HG02938 (cell line): ENCODE measurements at regions not wholly inside any gene's neighbourhood (a gene's known extent, or its start where the extent isn't known, plus 50 kb on each side); places are given as distances from the start of the nearest gene placed in this dataset.
"Not testable (repeated sequence)": the region's sequence is repeated elsewhere in the genome, so short reads cannot be mapped to it uniquely, and the experiment has no call there.

Experiments used
- ATAC-seq: cut with Tn5 transposase; IDR thresholded peaks from one replicate; pipeline ENCODE4 v1.9.1; 2021; ENCODE audit warnings: mild to moderate bottlenecking, moderate library complexity; ENCODE audit not compliant: unreplicated experiment

GRCh38 chr16:29297809-29298177 is 108.7 kb downstream of the NPIPB11 start:
- ATAC-seq = not testable (repeated sequence)

GRCh38 chr16:29297144-29297808 is 109.2 kb downstream of the NPIPB11 start:
- ATAC-seq = not testable (repeated sequence)

- ATAC-seq = not testable (repeated sequence)
These were observed 110.3 kb downstream of the NPIPB11 start for GRCh38 chr16:29296176-29296575.

GRCh38 chr16:29294951-29295795 is 111.3 kb downstream of the NPIPB11 start:
- not testable (repeated sequence) for ATAC-seq

GRCh38 chr16:29294400-29294933 is 112.0 kb downstream of the NPIPB11 start:
- not testable (repeated sequence) for ATAC-seq

- not testable (repeated sequence) for ATAC-seq
These were observed 113.0 kb downstream of the NPIPB11 start for GRCh38 chr16:29293545-29293944.

- not testable (repeated sequence) for ATAC-seq
These were observed 113.5 kb downstream of the NPIPB11 start for GRCh38 chr16:29292952-29293471.

GRCh38 chr16:29291329-29292271 is 114.9 kb downstream of the NPIPB11 start:
- ATAC-seq = peak; percentile 23

GRCh38 chr16:29290631-29291247 is 115.8 kb downstream of the NPIPB11 start:
- ATAC-seq = peak; percentile 50

GRCh38 chr16:29289516-29290239 is 116.8 kb downstream of the NPIPB11 start:
- not testable (repeated sequence) for ATAC-seq

- ATAC-seq = not testable (repeated sequence)
These were observed 117.6 kb downstream of the NPIPB11 start for GRCh38 chr16:29288711-29289474.

- ATAC-seq = not testable (repeated sequence)
These were observed 118.5 kb downstream of the NPIPB11 start for GRCh38 chr16:29287871-29288535.

GRCh38 chr16:29287246-29287645 is 119.3 kb downstream of the NPIPB11 start:
- not testable (repeated sequence) for ATAC-seq

GRCh38 chr16:29286796-29287195 is 119.7 kb downstream of the NPIPB11 start:
- not testable (repeated sequence) for ATAC-seq

GRCh38 chr16:29286161-29286560 is 120.3 kb downstream of the NPIPB11 start:
- not testable (repeated sequence) for ATAC-seq

- ATAC-seq = not testable (repeated sequence)
These were observed 121.2 kb downstream of the NPIPB11 start for GRCh38 chr16:29285151-29285885.

- not testable (repeated sequence) for ATAC-seq
These were observed 121.8 kb downstream of the NPIPB11 start for GRCh38 chr16:29284723-29285122.
